Spleen (tissue), 7 donors: ENCODE measurements at regions not wholly inside any gene's neighbourhood (a gene's known extent, or its start where the extent isn't known, plus 50 kb on each side); places are given as distances from the start of the nearest gene placed in this dataset.

Source experiments
- POLR2A ChIP-seq, 3 donors: fragments of 450-650 bp; IDR thresholded peaks; one replicate each; pipeline ENCODE4 v1.5.1; 2017; ENCODE audit warnings: antibody characterized with exemption in 3 of 3, mild to moderate bottlenecking in 1 of 3
- POLR2AphosphoS5 ChIP-seq, 3 donors: sonication (generic); formaldehyde crosslinking; IDR thresholded peaks; one replicate each; pipeline ENCODE4 v1.5.1; 2017; ENCODE audit warnings: antibody characterized with exemption in 3 of 3
- TF ChIP-seq, protein P1 (sequence below), 11 experiments: fragments of 200-600 bp in 7 of 11; fragments of 450-650 bp in 4 of 11; sonication (generic) in 4 of 11; IDR thresholded peaks in 8 of 11; conservative IDR thresholded peaks in 3 of 11; 1 replicate in 7 of 11; 2 replicates in 4 of 11; pipeline versions ENCODE4 v1.4.0 to v1.8.0; 2016 to 2021; ENCODE audit warnings: antibody characterized with exemption in 11 of 11, inconsistent platforms in 4 of 11, mild to moderate bottlenecking in 1 of 11
- donor health status: DM: no; HTN: no; CAD: no; lungs with moderate emphysema.
- donor health status: DM: no; HTN: no; CAD: no.
- donor health status: DM: no; HTN: no; CAD: no.

DNA sequence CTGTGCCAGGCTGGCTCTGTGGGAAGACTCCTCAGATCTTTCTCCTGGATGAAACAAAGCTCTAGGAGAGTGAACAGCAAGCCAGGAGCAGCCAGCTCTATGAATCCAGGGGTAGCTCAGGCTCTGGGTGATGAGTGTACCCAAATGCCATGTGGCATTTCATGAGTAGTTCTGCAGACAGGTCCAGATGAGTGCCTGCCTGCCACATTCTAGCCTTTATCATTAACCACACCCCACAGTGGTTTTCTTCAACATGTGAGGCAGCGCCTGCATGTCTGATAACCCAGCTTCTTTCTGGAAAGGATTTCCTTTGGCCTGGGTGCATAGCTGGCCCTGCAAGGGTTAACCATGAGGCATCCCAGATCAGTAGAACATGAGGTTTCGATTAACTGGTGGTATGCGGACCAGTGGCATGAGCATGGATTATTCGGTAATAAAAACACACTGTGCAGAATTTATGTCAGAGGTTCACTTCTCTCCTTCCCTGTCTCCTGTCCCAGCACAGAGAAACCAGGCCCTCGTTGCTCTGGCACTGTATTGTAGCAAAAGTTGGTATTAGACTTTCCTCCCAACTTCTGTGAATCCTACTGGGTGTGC is 381.9 kb upstream of the ZNF462 start:
- no peak for TF ChIP-seq POLR2AphosphoS5 (IDR thresholded peaks at IDR 0.05)
- TF ChIP-seq, protein P1, sequence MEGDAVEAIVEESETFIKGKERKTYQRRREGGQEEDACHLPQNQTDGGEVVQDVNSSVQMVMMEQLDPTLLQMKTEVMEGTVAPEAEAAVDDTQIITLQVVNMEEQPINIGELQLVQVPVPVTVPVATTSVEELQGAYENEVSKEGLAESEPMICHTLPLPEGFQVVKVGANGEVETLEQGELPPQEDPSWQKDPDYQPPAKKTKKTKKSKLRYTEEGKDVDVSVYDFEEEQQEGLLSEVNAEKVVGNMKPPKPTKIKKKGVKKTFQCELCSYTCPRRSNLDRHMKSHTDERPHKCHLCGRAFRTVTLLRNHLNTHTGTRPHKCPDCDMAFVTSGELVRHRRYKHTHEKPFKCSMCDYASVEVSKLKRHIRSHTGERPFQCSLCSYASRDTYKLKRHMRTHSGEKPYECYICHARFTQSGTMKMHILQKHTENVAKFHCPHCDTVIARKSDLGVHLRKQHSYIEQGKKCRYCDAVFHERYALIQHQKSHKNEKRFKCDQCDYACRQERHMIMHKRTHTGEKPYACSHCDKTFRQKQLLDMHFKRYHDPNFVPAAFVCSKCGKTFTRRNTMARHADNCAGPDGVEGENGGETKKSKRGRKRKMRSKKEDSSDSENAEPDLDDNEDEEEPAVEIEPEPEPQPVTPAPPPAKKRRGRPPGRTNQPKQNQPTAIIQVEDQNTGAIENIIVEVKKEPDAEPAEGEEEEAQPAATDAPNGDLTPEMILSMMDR (IDR thresholded peaks at IDR 0.05 in 8 of 11, conservative IDR thresholded peaks at IDR 0.05 in 3 of 11) = no peak
- no peak for TF ChIP-seq POLR2A (IDR thresholded peaks at IDR 0.05)
